ENCODE measurements at regions not wholly inside any gene's neighbourhood (a gene's known extent, or its start where the extent isn't known, plus 50 kb on each side); places are given as distances from the start of the nearest gene placed in this dataset.

- DNase-seq = peak in 1 of 2 experiments; percentile 27
- TF ChIP-seq EZH2 (IDR thresholded peaks at IDR 0.05; ENCODE audit: low read depth) (no peak), CTCF (conservative IDR thresholded peaks at IDR 0.05) (no peak)
- ChIA-PET CTCF (no interaction called here), POLR2A (ENCODE audit: unreplicated experiment) (interaction anchor here (0.6 kb wide), 1 partner anchor 628 kb away, joined by 5 read pairs; no protein-coding TSS in a partner anchor)
- no peaks in the 10 kb centered on the region for H4K20me1 ChIP-seq (ENCODE audit: insufficient read depth)
- H3K27me3 ChIP-seq (ENCODE audit: insufficient read depth, low read depth) = peaks cover 36% of the 10 kb centered on the region; the same call in 1 of the 2 replicates
- no peaks in the 10 kb centered on the region for H3K36me3 ChIP-seq (ENCODE audit: low read depth)
- intact Hi-C loops (cut with micrococcal nuclease; ENCODE audit: unreplicated experiment) = no loop called here
- H3K4me2 ChIP-seq = no peak overlapping the region
- no peak overlapping the region for H3K27ac ChIP-seq
- H3K9me2 ChIP-seq (ENCODE audit: insufficient read depth) = no peaks in the 10 kb centered on the region
- no peak overlapping the region for H2AFZ ChIP-seq
- no peaks in the 10 kb centered on the region for H3K9me3 ChIP-seq (ENCODE audit: insufficient read depth, low read depth)
- H3K4me1 ChIP-seq (replicated peaks; ENCODE audit: insufficient read depth) = no peaks in the 10 kb centered on the region
- no peak overlapping the region for H3K4me3 ChIP-seq
- no peaks in the 10 kb centered on the region for H3K79me2 ChIP-seq (ENCODE audit: low read depth)
- BruUV-seq (replicated peaks) = no TSS peak
- H3F3A ChIP-seq (ENCODE audit: insufficient read depth, low read depth) = no peaks in the 10 kb centered on the region
Measured at GRCh38 chr11:109654091-109654490, 232.1 kb downstream of the C11orf87 start.

- Histone ChIP-seq H3K4me2 (no peak overlapping the region), H3K27me3 (ENCODE audit: insufficient read depth, low read depth) (peaks cover 32% of the 10 kb centered on the region; the same call in 1 of the 2 replicates), H3K9me2 (ENCODE audit: insufficient read depth) (no peaks in the 10 kb centered on the region), H3K9me3 (ENCODE audit: insufficient read depth, low read depth) (no peaks in the 10 kb centered on the region), H3F3A (ENCODE audit: insufficient read depth, low read depth) (no peaks in the 10 kb centered on the region), H3K36me3 (ENCODE audit: low read depth) (no peaks in the 10 kb centered on the region), H2AFZ (no peak overlapping the region), H4K20me1 (ENCODE audit: insufficient read depth) (no peaks in the 10 kb centered on the region), H3K27ac (no peak overlapping the region), H3K4me1 (replicated peaks; ENCODE audit: insufficient read depth) (no peaks in the 10 kb centered on the region), H3K4me3 (no peak overlapping the region), H3K79me2 (ENCODE audit: low read depth) (no peaks in the 10 kb centered on the region)
- ChIA-PET CTCF (no interaction called here), POLR2A (ENCODE audit: unreplicated experiment) (no interaction called here)
- no TSS peak for BruUV-seq (replicated peaks)
- no peak for TF ChIP-seq EZH2 (IDR thresholded peaks at IDR 0.05; ENCODE audit: low read depth)
- peak in 1 of 2 experiments; percentile 4 for DNase-seq
- intact Hi-C loops (cut with micrococcal nuclease; ENCODE audit: unreplicated experiment) = no loop called here
Measured at GRCh38 chr11:109658190-109658589, 236.2 kb downstream of the C11orf87 start.

- Histone ChIP-seq H3K27ac (no peak overlapping the region), H3K27me3 (ENCODE audit: insufficient read depth, low read depth) (no peaks in the 10 kb centered on the region), H3K36me3 (ENCODE audit: low read depth) (no peaks in the 10 kb centered on the region), H3F3A (ENCODE audit: insufficient read depth, low read depth) (no peaks in the 10 kb centered on the region), H3K9me2 (ENCODE audit: insufficient read depth) (no peaks in the 10 kb centered on the region), H3K79me2 (ENCODE audit: low read depth) (no peaks in the 10 kb centered on the region), H3K9me3 (ENCODE audit: insufficient read depth, low read depth) (no peaks in the 10 kb centered on the region), H4K20me1 (ENCODE audit: insufficient read depth) (no peaks in the 10 kb centered on the region), H3K4me3 (no peak overlapping the region), H3K4me2 (no peak overlapping the region), H3K4me1 (replicated peaks; ENCODE audit: insufficient read depth) (no peaks in the 10 kb centered on the region), H2AFZ (no peak overlapping the region)
- intact Hi-C loops (cut with micrococcal nuclease; ENCODE audit: unreplicated experiment) = no loop called here
- TF ChIP-seq CTCF (conservative IDR thresholded peaks at IDR 0.05) (no peak), EZH2 (IDR thresholded peaks at IDR 0.05; ENCODE audit: low read depth) (no peak)
- ChIA-PET POLR2A (ENCODE audit: unreplicated experiment) (no interaction called here), CTCF (no interaction called here)
- peak in 1 of 2 experiments; percentile 4 for DNase-seq
- no TSS peak for BruUV-seq (replicated peaks)
Measured at GRCh38 chr11:109667719-109668118, 245.7 kb downstream of the C11orf87 start.

GRCh38 chr11:109668973-109669634, 247.1 kb downstream of the C11orf87 start:
- H3K27ac ChIP-seq = no peak overlapping the region
- H4K20me1 ChIP-seq (ENCODE audit: insufficient read depth) = no peaks in the 10 kb centered on the region
- no peaks in the 10 kb centered on the region for H3K9me3 ChIP-seq (ENCODE audit: insufficient read depth, low read depth)
- H3K4me2 ChIP-seq = no peak overlapping the region
- H3K27me3 ChIP-seq (ENCODE audit: insufficient read depth, low read depth) = no peaks in the 10 kb centered on the region
- DNase-seq = peak in 1 of 2 experiments; percentile 26
- intact Hi-C loops (cut with micrococcal nuclease; ENCODE audit: unreplicated experiment) = no loop called here
- no peak overlapping the region; the same call in 1 of the 2 replicates for H2AFZ ChIP-seq
- ChIA-PET POLR2A (ENCODE audit: unreplicated experiment) (no interaction called here), CTCF (no interaction called here)
- no peaks in the 10 kb centered on the region for H3F3A ChIP-seq (ENCODE audit: insufficient read depth, low read depth)
- no peaks in the 10 kb centered on the region for H3K79me2 ChIP-seq (ENCODE audit: low read depth)
- H3K4me1 ChIP-seq (replicated peaks; ENCODE audit: insufficient read depth) = no peaks in the 10 kb centered on the region
- no peak for TF ChIP-seq CTCF (conservative IDR thresholded peaks at IDR 0.05)
- TF ChIP-seq EZH2 (IDR thresholded peaks at IDR 0.05; ENCODE audit: low read depth) = no peak
- BruUV-seq (replicated peaks) = no TSS peak
- no peaks in the 10 kb centered on the region for H3K36me3 ChIP-seq (ENCODE audit: low read depth)
- no peaks in the 10 kb centered on the region for H3K9me2 ChIP-seq (ENCODE audit: insufficient read depth)
- no peak overlapping the region for H3K4me3 ChIP-seq

Measured in PC-9 (cell line).